HG03520 (cell line): ENCODE measurements at regions not wholly inside any gene's neighbourhood (a gene's known extent, or its start where the extent isn't known, plus 50 kb on each side); places are given as distances from the start of the nearest gene placed in this dataset.

Experiments used
- ATAC-seq: cut with Tn5 transposase; IDR thresholded peaks from one replicate; pipeline ENCODE4 v1.9.1; 2021; ENCODE audit warnings: mild to moderate bottlenecking, moderate library complexity; ENCODE audit not compliant: unreplicated experiment

DNA sequence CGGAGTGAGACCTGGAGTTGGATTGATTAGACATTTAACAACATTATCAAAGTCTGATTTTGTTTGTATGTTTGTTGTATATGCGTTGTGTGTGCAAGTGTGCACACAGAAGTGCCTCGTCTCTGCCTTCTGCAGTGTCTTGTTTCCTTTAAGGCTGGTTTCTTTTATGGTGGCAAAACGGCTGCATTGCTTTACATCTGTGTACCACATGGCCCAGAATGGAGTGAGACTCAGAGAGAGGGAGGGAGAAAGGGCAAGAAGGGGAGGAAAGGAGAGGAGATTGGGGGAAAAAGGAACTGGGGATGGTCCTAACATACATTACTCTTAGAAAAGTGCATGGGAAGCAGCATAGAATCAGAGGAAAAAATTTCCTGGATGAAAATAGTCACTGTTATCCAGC, 99.7 kb upstream of the WLS start:
- no peak for ATAC-seq

DNA sequence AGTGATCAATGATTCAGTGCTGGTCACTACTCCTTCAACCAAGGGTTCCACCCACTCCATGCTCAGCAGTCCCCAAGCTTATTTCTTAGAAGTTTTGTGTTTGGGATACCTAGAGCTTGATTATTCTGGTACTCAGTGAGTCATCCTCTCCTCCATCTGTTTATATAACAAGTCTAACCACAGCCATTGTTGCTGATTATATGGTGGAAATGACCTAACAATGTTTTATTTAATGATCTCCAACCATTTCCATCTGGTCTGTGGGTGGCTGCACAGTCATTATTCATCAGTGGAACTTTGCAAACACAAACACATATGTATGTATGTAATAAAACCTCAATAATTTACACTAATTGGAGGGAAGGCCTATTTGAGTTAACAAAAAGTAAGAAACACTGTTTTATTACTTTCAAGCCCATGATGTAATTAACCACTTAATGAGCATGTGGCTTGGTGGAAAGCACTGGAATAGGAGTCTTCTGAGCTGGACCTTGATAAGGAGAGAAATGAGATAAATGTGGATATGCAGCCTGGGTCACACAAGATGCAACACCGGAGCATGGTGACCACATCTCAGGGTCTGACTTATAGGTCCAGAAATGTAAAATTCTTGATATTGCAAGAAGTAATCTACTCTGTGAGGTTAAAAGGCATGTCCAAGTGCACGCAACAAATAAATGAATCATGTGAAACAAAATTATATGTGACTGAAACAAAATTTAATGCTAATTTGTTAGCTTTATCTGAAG, 99.0 kb upstream of the WLS start:
- no peak for ATAC-seq

DNA sequence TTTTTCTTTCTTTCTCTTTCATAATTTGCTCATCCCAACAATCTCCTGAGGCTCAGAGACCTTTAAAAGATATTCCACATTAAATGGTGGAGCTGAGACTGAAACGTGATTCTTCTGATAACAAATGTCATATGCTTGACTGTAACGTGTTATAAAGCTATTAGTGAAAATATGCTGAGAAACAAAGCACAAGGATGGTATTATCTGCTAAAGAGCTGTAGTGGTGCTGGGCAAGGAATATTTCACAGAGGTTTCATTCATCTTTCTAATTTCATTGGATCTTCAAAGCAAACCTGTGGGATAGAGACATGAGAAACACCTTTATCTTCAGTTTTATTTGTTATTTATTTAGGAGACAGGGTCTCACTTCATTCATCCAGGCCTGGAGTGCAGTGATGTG, 98.1 kb upstream of the WLS start:
- no peak for ATAC-seq

DNA sequence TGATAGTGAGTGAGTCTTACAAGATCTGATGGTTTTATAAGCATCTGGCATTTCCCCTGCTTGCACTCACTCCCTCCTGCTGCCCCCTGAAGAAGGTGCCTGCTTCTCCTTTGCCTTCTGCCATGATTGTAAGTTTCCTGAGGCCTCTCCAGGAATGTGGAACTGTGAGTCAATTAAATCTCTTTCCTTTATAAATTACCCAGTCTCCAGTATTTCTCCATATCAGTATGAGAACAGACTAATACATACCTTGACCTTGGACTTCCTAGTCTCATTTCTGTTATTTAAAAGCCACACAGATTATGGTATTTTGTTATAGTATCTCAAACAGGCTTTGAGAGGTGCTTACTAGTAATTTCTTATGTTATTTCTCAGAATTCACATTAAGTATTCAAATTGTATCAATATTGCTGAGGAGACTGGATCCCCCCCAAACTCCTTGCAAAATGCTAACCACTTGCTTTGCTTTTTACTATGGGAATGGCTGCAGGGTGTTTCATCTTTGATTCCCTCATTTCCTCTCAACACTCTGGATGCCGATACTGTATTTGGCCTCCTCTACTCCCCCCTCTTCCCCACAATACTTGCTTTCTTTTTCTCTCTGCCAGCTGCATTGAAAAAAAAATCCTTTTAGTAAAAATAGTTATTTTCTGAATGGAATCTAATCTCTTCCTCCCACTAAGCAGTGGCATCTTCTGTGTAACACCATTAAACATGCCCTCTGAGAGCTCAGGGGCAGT, 96.9 kb upstream of the WLS start:
- ATAC-seq = no peak

DNA sequence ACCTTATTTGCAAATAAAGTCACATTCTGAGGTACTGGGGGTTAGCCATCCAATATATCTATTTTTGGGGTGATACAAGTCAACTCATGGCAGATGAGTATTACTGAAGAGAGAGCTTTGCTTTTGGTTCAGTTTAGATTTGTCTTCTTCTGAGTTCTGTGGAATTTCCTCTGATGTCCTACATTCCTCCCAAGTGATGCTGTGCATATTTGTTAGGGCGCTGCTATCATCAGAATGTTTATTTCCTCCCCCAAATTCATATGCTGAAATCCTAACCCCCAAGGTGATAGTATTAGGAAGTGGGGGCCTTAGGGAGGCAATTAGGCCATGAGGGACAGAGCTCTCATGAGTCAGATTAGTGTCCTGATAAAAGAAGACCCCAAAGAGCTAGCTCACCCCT, 96.2 kb upstream of the WLS start:
- ATAC-seq = no peak

DNA sequence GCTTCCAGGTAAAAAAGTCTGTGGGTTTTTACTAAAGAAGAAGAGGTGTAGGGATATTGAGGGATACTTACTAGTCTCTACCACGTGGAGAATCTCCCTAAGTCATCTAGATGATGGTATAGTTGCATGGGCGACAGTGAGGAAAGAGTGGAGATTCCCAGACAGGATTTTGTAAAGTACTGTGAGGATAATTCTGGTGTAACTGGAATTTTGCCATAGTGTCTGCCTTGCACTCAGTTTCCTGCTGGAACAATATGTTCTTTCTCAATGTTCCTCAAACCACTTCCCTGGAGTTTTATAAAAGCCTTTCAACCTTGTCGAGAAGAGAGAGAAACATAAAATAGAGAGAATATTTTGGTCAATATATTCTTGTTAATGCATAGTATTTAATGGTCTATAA, 95.1 kb upstream of the WLS start:
- ATAC-seq = no peak

DNA sequence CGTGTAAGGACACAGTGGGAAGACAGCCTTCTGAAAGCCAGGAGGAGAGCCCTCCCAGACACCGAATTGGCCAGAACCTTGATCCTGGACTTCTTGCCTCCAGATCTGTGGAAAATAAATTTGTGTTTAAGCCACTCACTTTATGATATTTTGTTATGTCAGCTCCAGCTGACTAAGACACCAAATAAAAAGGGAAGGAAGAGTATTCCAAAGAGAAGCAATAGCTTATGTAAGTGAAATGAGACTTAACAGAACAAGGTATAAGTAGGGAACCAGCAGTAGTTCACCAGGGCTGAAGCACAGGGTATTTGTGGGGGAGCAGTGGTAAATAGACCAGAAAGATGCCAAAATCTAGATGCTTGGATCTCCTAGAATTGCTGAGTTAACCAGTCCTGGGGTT, 94.2 kb upstream of the WLS start:
- no peak for ATAC-seq

DNA sequence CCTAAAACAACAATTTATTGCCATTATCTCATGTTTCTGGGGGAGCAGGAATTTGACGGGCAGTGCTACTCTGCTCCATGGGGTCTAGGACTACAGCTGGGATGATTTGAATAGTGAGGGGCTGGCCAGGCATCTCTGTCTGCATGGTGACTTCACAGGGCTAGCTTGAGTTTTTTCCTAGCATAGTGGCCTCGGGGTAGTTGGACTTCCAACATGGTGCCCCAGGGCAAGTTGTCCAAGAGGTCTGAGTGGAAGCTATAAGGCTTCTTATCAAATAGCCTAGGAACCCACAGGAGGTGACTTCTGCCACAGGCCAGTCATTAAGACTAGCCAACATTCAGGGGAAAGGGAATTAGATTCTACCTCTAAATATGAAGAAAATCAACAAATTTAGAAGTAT, 92.0 kb upstream of the WLS start:
- ATAC-seq = no peak

DNA sequence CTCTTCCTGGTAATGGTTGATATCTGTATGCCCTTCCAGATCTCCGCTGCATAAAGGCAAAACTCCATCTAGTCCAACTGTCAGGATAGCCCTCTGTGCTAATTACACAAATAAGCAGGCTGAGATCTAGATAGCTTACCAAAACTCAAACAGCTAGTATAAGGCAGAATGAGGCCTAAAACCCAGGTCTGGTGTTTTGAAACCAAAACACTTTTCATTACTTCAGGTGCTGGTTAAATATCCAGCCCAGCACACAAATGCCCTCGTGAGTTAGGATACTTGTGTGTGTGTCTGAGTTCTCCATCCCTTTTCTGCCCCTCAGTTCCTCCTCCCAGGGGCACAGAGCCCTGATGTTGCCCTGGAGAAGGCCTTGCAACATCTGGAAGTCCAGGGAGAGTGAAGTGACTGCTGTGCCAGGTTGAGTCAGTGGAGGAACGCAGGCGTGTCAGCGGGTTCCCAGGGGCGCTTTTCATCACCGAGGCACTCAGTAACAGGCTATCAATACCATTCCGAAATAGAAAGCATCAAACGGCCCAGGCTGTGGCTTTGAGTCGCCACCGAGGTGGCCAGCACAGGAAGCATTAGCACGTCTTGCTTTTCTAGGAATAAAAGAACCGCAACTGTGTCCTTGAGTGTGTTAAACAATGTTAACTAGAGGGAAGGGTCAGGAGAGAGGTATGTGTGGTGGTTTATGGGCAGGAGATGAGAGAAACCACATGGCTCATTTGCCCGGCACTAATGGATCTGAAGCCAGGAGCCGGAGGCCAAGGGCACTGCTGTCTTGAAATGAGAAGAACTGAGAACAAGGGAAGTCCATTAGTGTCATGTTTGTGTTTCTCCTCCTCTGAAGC, 90.7 kb upstream of the WLS start:
- ATAC-seq = no peak

DNA sequence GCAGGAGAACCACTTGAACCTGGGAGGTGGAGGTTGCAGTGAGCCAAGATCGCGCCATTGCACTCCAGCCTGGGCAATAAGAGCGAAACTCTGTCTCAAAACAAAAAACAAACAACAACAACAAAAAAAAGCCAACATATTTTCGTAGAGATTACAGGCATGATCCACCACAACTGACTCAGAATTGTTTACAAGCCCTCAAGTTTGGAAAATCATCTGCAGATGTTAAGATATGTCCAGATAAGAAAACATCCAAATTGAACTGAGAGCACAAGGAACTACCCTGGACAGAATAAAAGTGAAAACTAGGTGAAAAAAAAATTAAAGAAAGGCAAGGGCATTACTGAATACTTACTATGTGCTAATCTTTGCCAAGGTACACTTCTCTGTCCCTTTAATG, 89.8 kb upstream of the WLS start:
- no peak for ATAC-seq

DNA sequence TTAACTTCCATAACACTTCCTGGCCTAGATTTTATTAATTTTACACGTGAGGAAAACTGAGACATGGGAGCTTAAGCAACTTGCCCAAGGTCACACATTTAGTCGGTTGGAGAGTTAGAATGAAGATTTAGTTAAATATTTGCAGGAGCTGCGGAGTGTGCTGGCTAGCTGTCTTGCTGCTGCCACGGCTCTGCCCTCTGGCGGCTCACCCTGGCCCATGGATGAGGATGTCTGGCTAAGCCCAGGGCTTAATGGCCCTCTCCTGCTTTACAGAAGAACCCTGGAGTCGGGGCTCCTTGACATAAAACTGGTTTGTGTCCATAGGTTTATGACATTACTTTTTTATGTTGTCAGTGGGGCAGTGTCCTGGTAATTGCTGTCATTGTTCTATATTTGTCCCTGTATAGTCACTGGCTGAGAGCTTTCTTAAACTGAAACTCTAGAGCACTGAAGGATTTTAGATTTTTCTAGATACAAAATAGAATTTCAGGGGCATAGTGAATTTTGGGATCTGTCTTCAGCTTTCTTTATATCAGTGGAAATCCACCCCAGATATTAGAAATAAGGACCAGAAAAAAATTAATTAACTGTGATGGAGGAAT, 88.9 kb upstream of the WLS start:
- ATAC-seq = no peak

DNA sequence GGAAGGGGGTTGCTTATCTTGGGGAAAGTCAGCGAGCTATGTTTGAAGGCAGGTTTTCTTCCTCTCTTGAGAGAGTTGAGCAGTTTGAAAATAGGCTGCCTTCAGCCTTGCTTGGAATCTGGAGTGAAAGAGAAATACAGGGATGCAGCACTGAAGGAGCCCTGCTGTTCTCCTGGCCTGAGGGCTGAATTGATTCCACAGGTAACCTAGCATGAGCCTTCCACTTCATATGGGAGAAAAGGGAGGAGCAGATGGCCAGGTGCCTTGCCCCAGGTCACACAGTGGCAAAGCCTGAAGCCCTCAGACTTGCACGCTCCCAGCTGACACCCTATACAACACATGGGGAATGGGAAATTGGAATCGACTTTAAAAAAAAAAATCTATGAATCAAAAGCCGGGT, 88.0 kb upstream of the WLS start:
- no peak for ATAC-seq

DNA sequence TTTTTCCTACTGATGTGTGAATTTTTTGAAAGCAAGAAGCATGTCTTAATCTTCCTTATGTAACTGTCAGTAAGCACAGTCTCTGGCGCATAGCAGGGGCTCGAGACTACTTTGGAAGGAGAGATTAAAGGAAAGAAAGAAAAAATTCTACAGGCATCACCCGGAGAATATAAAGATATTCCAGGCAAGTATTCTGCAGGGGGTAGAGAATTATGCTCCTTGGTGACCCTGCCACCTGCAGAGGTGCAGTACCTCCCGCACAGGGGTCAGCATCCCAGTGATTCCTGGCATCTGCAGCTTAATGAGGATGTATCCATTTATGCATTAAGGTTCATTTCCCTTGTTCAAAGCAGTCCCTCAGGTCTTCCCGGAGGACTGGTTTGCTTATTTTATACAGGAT, 87.6 kb upstream of the WLS start:
- ATAC-seq = no peak

DNA sequence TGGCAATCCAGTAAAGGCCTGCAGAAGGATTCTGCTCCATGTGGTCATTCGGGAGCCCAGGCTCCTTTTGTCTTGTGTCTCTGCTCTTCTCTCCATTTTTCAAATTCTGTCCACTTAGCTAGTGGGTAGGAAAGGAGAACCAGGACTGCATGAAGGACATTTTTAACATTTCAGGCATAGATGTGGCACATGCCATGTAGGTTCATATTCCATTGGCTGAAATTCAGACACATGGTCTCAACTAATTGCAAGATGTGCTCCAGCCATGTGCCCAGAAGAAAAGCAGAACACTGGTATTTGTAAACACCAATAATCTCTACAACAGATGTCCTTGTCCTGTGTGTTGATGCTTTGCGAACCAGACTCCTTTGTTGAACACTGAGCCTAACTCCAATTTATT, 85.2 kb upstream of the WLS start:
- ATAC-seq = no peak

DNA sequence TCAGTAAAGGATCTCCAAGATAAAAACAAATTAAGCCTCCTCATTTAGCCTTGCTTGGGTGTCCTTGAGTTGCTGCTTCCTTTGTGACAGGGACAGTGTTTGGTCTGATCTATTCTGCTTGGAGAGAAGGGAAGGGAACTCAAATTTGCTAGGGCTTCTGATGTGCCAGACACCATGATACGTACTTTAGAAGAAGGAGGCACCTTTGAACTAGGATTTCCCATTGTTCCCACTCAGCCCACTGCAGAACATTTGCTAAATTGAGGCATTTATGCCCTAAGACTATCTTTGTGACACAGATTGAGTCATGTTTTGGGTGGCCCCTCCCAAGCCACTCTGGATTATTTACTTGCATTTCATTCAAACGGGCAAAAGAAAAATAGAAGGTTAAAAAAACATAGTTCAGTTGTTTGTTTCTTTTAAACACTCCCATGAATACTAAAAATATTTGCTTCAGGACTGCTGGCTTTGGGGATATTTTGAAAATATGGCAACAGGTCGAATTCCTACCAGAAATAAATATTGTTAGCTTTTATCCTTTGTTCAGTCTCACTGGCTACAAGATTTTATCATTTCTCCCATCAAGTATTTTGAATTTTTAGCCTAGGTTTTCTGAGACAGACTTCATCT, 81.9 kb upstream of the WLS start:
- ATAC-seq = no peak

DNA sequence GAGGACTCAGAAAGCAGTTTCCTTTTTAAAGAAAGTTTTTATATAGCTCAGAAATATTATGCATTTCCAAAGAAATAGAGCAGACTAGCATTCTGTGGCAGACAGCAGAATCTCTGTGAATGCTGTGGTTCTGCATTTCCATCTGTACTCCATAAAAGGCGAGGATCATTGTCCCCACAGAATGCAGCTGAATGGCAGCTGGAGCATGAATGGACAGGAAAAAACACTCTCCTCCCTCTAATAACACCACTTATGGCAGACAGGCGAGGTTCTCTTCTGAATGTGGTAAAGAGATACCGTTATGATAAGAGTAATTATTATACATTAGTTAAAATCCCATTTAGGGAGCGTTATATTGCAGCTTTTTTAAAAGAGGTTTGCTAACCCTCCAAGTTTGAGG, 81.4 kb upstream of the WLS start:
- no peak for ATAC-seq

DNA sequence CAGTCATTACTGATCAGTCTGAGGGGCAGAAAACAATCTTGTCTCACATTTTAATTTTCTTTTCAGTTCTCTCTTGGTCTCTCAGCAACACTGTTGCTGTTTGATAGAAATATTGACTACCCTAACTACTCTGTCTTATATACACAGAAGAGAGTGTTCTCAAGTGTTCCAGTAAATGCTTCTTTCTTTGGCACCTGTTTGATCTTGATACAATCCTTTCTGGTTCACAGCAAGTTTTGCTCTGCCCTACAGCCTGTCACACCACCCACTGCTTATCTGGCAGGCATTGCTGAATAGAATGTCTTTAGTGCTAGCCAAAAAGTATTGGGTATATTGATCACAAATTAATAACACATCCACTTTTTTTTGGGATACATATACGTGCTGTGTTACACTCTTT, 75.7 kb upstream of the WLS start:
- ATAC-seq = no peak

DNA sequence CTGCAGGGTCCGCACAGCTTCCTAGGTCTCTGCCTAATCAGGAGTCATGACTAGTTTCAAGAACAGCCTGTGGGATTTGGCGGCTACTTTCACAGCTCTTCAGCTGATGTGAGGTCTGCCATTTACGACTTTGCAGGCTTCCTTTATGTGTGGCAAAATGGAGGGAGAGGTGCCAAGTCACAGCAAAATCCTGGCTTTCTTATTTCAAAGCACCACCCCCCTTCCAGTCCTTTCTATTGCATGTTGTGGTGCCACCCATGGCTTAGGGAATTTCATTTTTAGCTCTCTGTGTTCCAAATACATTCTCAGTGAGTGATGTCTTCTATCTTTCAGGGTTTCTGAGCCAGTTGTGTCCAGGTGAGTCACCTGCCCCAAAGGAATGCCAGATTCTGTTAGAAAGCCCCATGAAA, 75.1 kb upstream of the WLS start:
- no peak for ATAC-seq

DNA sequence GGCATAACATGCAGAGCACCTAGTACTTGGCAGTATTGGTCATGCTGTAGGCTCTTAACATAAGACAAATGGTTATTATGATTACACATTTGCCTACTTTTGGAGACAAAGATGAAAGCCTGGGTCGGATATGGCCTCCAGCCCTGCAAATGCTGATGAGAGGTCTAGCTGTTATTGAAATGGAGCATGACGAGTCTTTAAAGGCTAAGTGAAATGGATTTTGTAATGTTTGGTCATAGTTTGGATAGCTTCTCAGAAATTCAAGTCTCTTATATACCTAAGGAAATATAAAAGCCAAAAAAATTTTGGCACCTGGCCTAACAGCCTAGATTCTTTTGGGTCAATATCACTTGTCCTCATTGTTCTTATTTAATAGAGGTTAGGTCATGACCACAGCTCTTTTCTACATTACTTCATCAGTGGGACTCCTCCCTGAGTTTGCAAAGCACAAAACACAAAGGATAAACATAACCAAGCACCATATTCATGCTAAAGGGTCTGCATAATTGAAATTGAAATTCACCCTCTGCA, 69.2 kb upstream of the WLS start:
- no peak for ATAC-seq

DNA sequence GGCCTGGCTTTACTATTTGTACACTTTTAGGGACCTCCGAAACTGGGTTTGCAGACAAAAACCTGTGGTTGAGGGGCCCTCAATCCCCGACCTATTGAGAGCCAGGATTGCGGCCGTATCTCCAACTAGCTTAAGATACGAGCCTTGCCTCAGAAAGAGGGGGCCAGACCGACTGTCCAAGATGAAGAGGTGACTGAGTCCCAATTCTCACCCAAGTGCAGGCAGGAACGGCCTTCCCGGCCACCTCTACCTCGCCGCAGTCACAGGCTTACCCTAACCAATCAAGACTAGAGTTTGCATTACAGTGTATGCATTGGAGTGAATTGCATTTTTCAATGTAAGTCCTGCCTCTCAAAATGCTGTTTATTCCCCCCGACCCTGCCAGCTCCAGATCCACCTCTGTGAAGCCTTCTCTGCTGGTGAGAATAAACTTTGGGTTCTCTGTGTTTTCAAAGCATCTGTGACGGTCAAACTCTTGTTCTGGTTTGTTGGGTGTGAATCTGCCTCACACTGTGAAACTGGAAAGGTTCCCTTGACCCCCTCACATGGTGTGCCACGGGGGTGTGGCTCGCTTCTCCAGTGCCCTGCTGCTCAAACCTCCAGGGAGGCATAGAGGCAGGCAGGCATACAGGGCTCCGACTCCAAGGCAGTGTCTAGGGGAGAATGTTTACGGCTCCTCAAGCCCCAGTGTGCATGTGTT, 62.2 kb upstream of the WLS start:
- no peak for ATAC-seq
